Upper lobe of right lung (tissue), 1 donor: ENCODE measurements at regions not wholly inside any gene's neighbourhood (a gene's known extent, or its start where the extent isn't known, plus 50 kb on each side); places are given as distances from the start of the nearest gene placed in this dataset.

Experiments
- ATAC-seq: fragments of 200-7000 bp; cut with Tn5 transposase; one replicate; pipeline ENCODE4 v1.9.1; 2020; ENCODE audit warnings: mild to moderate bottlenecking, moderate library complexity
- DNase-seq: peaks from one replicate; pipeline ENCODE4 v3.0.0-alpha.2; 2020
- H3K27ac ChIP-seq: fragments of 200-600 bp; one replicate; pipeline ENCODE4 v1.8.0; 2022
- H3K27me3 ChIP-seq: fragments of 200-600 bp; one replicate; pipeline ENCODE4 v1.8.0; 2022; ENCODE audit warnings: mild to moderate bottlenecking
- H3K36me3 ChIP-seq: fragments of 200-600 bp; one replicate; pipeline ENCODE4 v1.8.0; 2022
- H3K4me1 ChIP-seq: fragments of 200-600 bp; one replicate; pipeline ENCODE4 v1.8.0; 2022
- H3K4me3 ChIP-seq: fragments of 200-600 bp; one replicate; pipeline ENCODE4 v1.8.0; 2022; ENCODE audit warnings: mild to moderate bottlenecking
- H3K9me3 ChIP-seq: fragments of 200-600 bp; one replicate; pipeline ENCODE4 v1.8.0; 2022
- CTCF ChIP-seq: fragments of 200-600 bp; IDR thresholded peaks from one replicate; pipeline ENCODE4 v1.8.0; 2022; ENCODE audit warnings: antibody characterized with exemption
- intact Hi-C: fragments of 100-400 bp; cut with DNase I; formaldehyde crosslinking; loops from one replicate; pipeline ENCODE4 v1.11.0; 2022
- donor health status: DM: no; HTN: yes; CAD: no; lungs with severe emphysema.

DNA sequence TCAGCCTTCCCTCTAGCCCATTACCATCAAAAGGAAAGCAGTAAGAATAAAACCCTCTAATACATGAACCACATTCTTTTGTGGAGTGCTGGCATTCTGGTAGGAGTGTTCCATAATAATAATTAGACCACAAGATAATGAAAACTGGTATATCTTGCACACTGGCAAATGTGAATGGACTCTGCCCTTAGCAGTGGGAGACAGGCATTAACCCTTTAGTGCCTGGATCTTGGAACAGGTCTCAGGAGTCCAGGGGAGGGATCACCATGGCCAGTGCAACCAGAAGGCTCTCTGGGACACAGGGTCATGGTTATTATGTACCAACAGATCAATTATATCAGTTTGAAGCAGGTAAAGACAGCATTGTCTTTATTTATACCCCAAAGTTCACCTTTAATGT is 387.5 kb upstream of the TMPO start:
- DNase-seq (no peak), ATAC-seq (no peak)
- Histone ChIP-seq H3K4me3 (no peak overlapping the region), H3K9me3 (no peaks in the 10 kb centered on the region), H3K27ac (no peak overlapping the region), H3K4me1 (no peaks in the 10 kb centered on the region), H3K36me3 (no peaks in the 10 kb centered on the region), H3K27me3 (no peaks in the 10 kb centered on the region)
- intact Hi-C loops = no loop called here
- TF ChIP-seq CTCF = no peak

DNA sequence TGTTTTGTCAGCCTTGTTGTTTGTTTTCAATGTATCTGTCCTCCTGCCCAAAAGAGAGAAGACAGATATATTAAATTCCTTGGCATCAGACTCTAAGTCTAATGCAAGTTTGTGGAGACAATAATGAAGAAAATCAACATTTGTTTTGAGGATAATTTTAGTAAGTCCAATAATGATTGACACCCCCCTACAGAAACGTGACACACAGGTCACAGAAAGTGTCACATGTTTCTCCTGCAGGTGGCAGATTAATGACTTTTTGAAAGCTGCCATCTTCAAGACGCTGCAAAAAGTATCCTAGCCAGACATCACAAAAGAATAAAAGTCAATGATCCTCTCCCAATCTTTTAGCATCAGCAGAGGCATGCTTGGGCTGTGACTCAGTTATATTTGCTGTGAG is 378.8 kb upstream of the TMPO start:
- DNase-seq (no peak), ATAC-seq (no peak)
- intact Hi-C loops = no loop called here
- H3K27me3 ChIP-seq = no peaks in the 10 kb centered on the region
- no peak overlapping the region for H3K4me3 ChIP-seq
- no peaks in the 10 kb centered on the region for H3K4me1 ChIP-seq
- TF ChIP-seq CTCF = no peak
- H3K36me3 ChIP-seq = no peaks in the 10 kb centered on the region
- H3K27ac ChIP-seq = no peak overlapping the region
- H3K9me3 ChIP-seq = no peaks in the 10 kb centered on the region

GRCh38 chr12:98137278-98137677 is 378.1 kb upstream of the TMPO start:
- no peak overlapping the region for H3K27ac ChIP-seq
- H3K4me3 ChIP-seq = no peak overlapping the region
- no peaks in the 10 kb centered on the region for H3K36me3 ChIP-seq
- DNase-seq (no peak), ATAC-seq (no peak)
- H3K27me3 ChIP-seq = no peaks in the 10 kb centered on the region
- H3K4me1 ChIP-seq = no peaks in the 10 kb centered on the region
- intact Hi-C loops = no loop called here
- no peak for TF ChIP-seq CTCF
- no peaks in the 10 kb centered on the region for H3K9me3 ChIP-seq

DNA sequence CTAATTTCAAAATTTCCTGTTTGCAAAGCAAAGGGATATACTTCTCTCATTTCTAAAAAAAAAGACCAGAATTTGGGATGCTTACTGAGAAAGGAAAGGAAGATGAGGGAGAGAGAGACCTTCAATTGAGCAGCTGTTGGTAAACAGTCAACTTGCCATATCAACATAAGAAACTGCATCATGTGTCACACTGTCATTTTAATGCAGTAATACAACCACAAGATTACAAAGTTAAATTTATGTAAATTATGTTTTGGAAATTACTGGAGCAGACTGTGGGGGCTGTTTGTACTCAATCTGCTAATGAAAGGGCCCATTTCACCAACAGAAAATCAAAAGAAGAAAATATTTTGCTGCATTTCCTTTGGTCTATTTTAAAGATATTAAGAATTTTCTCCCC is 370.4 kb upstream of the TMPO start:
- Histone ChIP-seq H3K27me3 (no peaks in the 10 kb centered on the region), H3K36me3 (no peaks in the 10 kb centered on the region), H3K9me3 (no peaks in the 10 kb centered on the region), H3K4me3 (no peak overlapping the region), H3K27ac (no peak overlapping the region), H3K4me1 (no peaks in the 10 kb centered on the region)
- DNase-seq (no peak), ATAC-seq (no peak)
- intact Hi-C loops = no loop called here
- no peak for TF ChIP-seq CTCF

GRCh38 chr12:98146043-98146442 is 369.3 kb upstream of the TMPO start:
- intact Hi-C loops = no loop called here
- Histone ChIP-seq H3K4me1 (no peaks in the 10 kb centered on the region), H3K4me3 (no peak overlapping the region), H3K36me3 (no peaks in the 10 kb centered on the region), H3K27ac (no peak overlapping the region), H3K9me3 (no peaks in the 10 kb centered on the region), H3K27me3 (no peaks in the 10 kb centered on the region)
- no peak for TF ChIP-seq CTCF
- no peak for DNase-seq
- no peak for ATAC-seq

DNA sequence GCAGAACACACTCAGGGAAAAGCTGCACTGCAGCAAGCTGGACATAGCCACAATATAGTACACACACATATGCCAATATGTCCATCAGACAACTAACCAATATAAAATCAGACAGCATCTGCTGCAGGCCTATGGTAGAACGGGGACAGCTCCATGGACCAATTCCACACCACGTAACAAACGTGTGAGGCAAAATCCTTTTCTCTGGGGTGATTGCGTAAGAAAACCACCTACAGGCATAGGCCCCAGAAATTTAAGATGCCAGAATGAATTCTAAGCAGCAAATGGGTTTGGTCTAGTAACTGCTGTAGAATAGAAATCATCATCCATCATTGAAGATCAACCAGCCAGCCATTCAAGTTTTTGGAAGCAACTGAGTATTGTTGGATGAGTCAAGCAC is 368.9 kb upstream of the TMPO start:
- TF ChIP-seq CTCF = no peak
- no peak overlapping the region for H3K4me3 ChIP-seq
- H3K27me3 ChIP-seq = no peaks in the 10 kb centered on the region
- H3K27ac ChIP-seq = no peak overlapping the region
- intact Hi-C loops = no loop called here
- DNase-seq (no peak), ATAC-seq (no peak)
- no peaks in the 10 kb centered on the region for H3K4me1 ChIP-seq
- H3K9me3 ChIP-seq = no peaks in the 10 kb centered on the region
- no peaks in the 10 kb centered on the region for H3K36me3 ChIP-seq
